ENCODE measurements at regions not wholly inside any gene's neighbourhood (a gene's known extent, or its start where the extent isn't known, plus 50 kb on each side); places are given as distances from the start of the nearest gene placed in this dataset.

GRCh38 chr10:3945026-3945425, 160.0 kb upstream of the KLF6 start:
- TF ChIP-seq CTCF (IDR thresholded peaks at IDR 0.05) (no peak), POLR2A (IDR thresholded peaks at IDR 0.05) (no peak)
